ENCODE measurements at regions not wholly inside any gene's neighbourhood (a gene's known extent, or its start where the extent isn't known, plus 50 kb on each side); places are given as distances from the start of the nearest gene placed in this dataset.

- Histone ChIP-seq H3K36me3 (replicated peaks in 1 of 2; ENCODE audit: control insufficient read depth in 1 of 2, insufficient read depth in 2 of 2, low read length in 2 of 2) (no peaks in the 10 kb centered on the region), H3K27ac (ENCODE audit: low read depth in 1 of 2, low read length in 2 of 2) (no peak overlapping the region), H2AFZ (ENCODE audit: insufficient read depth, low read depth, low read length, poor library complexity, severe bottlenecking) (no peak overlapping the region), H4K20me1 (ENCODE audit: insufficient read depth, low read length) (no peaks in the 10 kb centered on the region), H3K79me2 (ENCODE audit: insufficient read depth, low read length) (no peaks in the 10 kb centered on the region), H3K4me1 (ENCODE audit: control insufficient read depth in 1 of 2, insufficient read depth in 2 of 2, low read length in 2 of 2) (no peaks in the 10 kb centered on the region), H3K9ac (ENCODE audit: insufficient read depth, low read length, poor library complexity, severe bottlenecking) (no peak overlapping the region), H3K27me3 (ENCODE audit: control insufficient read depth in 2 of 2, insufficient read depth in 2 of 2, low read length in 2 of 2) (no peaks in the 10 kb centered on the region), H3K9me3 (replicated peaks in 1 of 2; ENCODE audit: control insufficient read depth in 1 of 2, insufficient read depth in 1 of 2, low read length in 2 of 2) (no peaks in the 10 kb centered on the region), H3K4me3 (replicated peaks in 1 of 3; ENCODE audit: low read depth in 2 of 3, low read length in 3 of 3) (no peak overlapping the region), H3K4me2 (replicated peaks; ENCODE audit: extremely low read depth, low read length, poor library complexity, severe bottlenecking) (no peak overlapping the region)
- H3K4me1 Mint-ChIP-seq = no peaks in the 10 kb centered on the region
- no peak overlapping the region for H3K27ac Mint-ChIP-seq
- WGBS (ENCODE audit: insufficient coverage) = 95% methylated on average over 36 of the region's 37 CpGs
- H3K9me3 Mint-ChIP-seq = peaks cover 0 to 5% (median 0%) of the 10 kb centered on the region in 7 donors
- no peak for DNase-seq
- intact Hi-C loops (cut with micrococcal nuclease) = no loop called here
- no peaks in the 10 kb centered on the region for H3K36me3 Mint-ChIP-seq
- no peak overlapping the region for H3K4me3 Mint-ChIP-seq
- no peak for TF ChIP-seq CTCF (IDR thresholded peaks at IDR 0.05)
- H3K27me3 Mint-ChIP-seq (ENCODE audit: low read depth in 3 of 3) = peaks cover 3 to 11% (median 7%) of the 10 kb centered on the region in 3 donors
Observed at GRCh38 chr6:169933839-169934698, 182.6 kb downstream of the ERMARD start.

- Histone ChIP-seq H3K79me2 (ENCODE audit: insufficient read depth, low read length) (no peaks in the 10 kb centered on the region), H3K27me3 (ENCODE audit: control insufficient read depth in 2 of 2, insufficient read depth in 2 of 2, low read length in 2 of 2) (no peaks in the 10 kb centered on the region), H4K20me1 (ENCODE audit: insufficient read depth, low read length) (no peaks in the 10 kb centered on the region), H3K4me2 (replicated peaks; ENCODE audit: extremely low read depth, low read length, poor library complexity, severe bottlenecking) (no peak overlapping the region), H3K4me3 (replicated peaks in 1 of 3; ENCODE audit: low read depth in 2 of 3, low read length in 3 of 3) (no peak overlapping the region), H3K4me1 (ENCODE audit: control insufficient read depth in 1 of 2, insufficient read depth in 2 of 2, low read length in 2 of 2) (no peaks in the 10 kb centered on the region), H3K36me3 (replicated peaks in 1 of 2; ENCODE audit: control insufficient read depth in 1 of 2, insufficient read depth in 2 of 2, low read length in 2 of 2) (no peaks in the 10 kb centered on the region), H3K9me3 (replicated peaks in 1 of 2; ENCODE audit: control insufficient read depth in 1 of 2, insufficient read depth in 1 of 2, low read length in 2 of 2) (no peaks in the 10 kb centered on the region), H3K9ac (ENCODE audit: insufficient read depth, low read length, poor library complexity, severe bottlenecking) (no peak overlapping the region), H3K27ac (ENCODE audit: low read depth in 1 of 2, low read length in 2 of 2) (no peak overlapping the region), H2AFZ (ENCODE audit: insufficient read depth, low read depth, low read length, poor library complexity, severe bottlenecking) (no peak overlapping the region)
- Mint-ChIP-seq H3K27me3 (ENCODE audit: low read depth in 3 of 3) (peaks cover 3 to 8% (median 7%) of the 10 kb centered on the region in 3 donors), H3K4me1 (no peaks in the 10 kb centered on the region), H3K9me3 (peaks cover 0 to 6% (median 0%) of the 10 kb centered on the region in 7 donors), H3K27ac (no peak overlapping the region), H3K4me3 (no peak overlapping the region), H3K36me3 (no peaks in the 10 kb centered on the region)
- no peak for TF ChIP-seq CTCF (IDR thresholded peaks at IDR 0.05)
- 94% methylated on average over 15 of the region's 17 CpGs for WGBS (ENCODE audit: insufficient coverage)
- intact Hi-C loops (cut with micrococcal nuclease) = no loop called here
- DNase-seq = no peak
Observed at GRCh38 chr6:169933251-169933821, 181.9 kb downstream of the ERMARD start.

Measured in CD14-positive monocyte (primary cell).